H9 (cell line): ENCODE measurements at regions not wholly inside any gene's neighbourhood (a gene's known extent, or its start where the extent isn't known, plus 50 kb on each side); places are given as distances from the start of the nearest gene placed in this dataset.

Source experiments
- DNase-seq: peaks from one replicate; pipeline ENCODE4 v3.0.0-alpha.2; 2017
- H2AFZ ChIP-seq: one replicate; pipeline ENCODE4 v1.6.1; 2013; ENCODE audit warnings: mild to moderate bottlenecking, low read length, control low read depth, moderate library complexity
- H2AK5ac ChIP-seq: 2 replicates; pipeline ENCODE4 v1.6.1; 2013; ENCODE audit warnings: low read length, control low read depth, mixed read lengths; ENCODE audit not compliant: insufficient read length
- H2BK120ac ChIP-seq: one replicate; pipeline ENCODE4 v1.6.1; 2013; ENCODE audit warnings: low read depth, mild to moderate bottlenecking, low read length, control low read depth, inconsistent platforms; ENCODE audit not compliant: poor library complexity, severe bottlenecking
- H2BK12ac ChIP-seq: 2 replicates; pipeline ENCODE4 v1.6.1; 2013; ENCODE audit warnings: low read length, control low read depth, mixed read lengths, low read depth; ENCODE audit not compliant: insufficient read length
- H2BK15ac ChIP-seq: 2 replicates; pipeline ENCODE4 v1.6.1; 2013; ENCODE audit warnings: low read depth, low read length, control low read depth
- H2BK20ac ChIP-seq: one replicate; pipeline ENCODE4 v1.6.1; 2013; ENCODE audit warnings: low read depth, mild to moderate bottlenecking, low read length, control low read depth, inconsistent platforms; ENCODE audit not compliant: poor library complexity, severe bottlenecking
- H2BK5ac ChIP-seq: 2 replicates; pipeline ENCODE4 v1.6.1; 2013; ENCODE audit warnings: low read length, control low read depth, mixed read lengths; ENCODE audit not compliant: insufficient read length
- H3K14ac ChIP-seq: 2 replicates; pipeline ENCODE4 v1.6.1; 2013; ENCODE audit warnings: low read length, control low read depth; ENCODE audit not compliant: insufficient read depth
- H3K18ac ChIP-seq: 2 replicates; pipeline ENCODE4 v1.6.1; 2013; ENCODE audit warnings: low read depth, mild to moderate bottlenecking, mixed read lengths, low read length, control low read depth; ENCODE audit not compliant: insufficient read length
- H3K23ac ChIP-seq: 2 replicates; pipeline ENCODE4 v1.6.1; 2013; ENCODE audit warnings: low read length, control low read depth, mixed read lengths, low read depth; ENCODE audit not compliant: insufficient read length
- H3K23me2 ChIP-seq: 2 replicates; pipeline ENCODE4 v1.6.1; 2013; ENCODE audit warnings: low read depth, mild to moderate bottlenecking, mixed read lengths, low read length, control low read depth; ENCODE audit not compliant: insufficient read length, poor library complexity, severe bottlenecking
- H3K27ac ChIP-seq: 2 replicates; pipeline ENCODE4 v1.5.1; 2013; ENCODE audit warnings: low read length, control low read depth, mixed read lengths, low read depth; ENCODE audit not compliant: insufficient read length
- H3K27me3 ChIP-seq: 2 replicates; pipeline ENCODE4 v1.6.1; 2013; ENCODE audit warnings: low read length, control low read depth, inconsistent platforms; ENCODE audit not compliant: insufficient read depth
- H3K4ac ChIP-seq: 2 replicates; pipeline ENCODE4 v1.6.1; 2013; ENCODE audit warnings: low read depth, mild to moderate bottlenecking, control low read depth, inconsistent platforms, low read length, moderate library complexity
- H3K4me1 ChIP-seq: 2 replicates; pipeline ENCODE4 v1.6.1; 2013; ENCODE audit warnings: low read length, control low read depth, inconsistent platforms; ENCODE audit not compliant: insufficient read depth
- H3K4me2 ChIP-seq: 2 replicates; pipeline ENCODE4 v1.6.1; 2013; ENCODE audit warnings: low read length, control low read depth, mixed read lengths; ENCODE audit not compliant: insufficient read length, insufficient read depth
- H3K56ac ChIP-seq: 2 replicates; pipeline ENCODE4 v1.6.1; 2013; ENCODE audit warnings: low read depth, mild to moderate bottlenecking, mixed read lengths, low read length, control low read depth; ENCODE audit not compliant: insufficient read length
- H3K79me1 ChIP-seq: 2 replicates; pipeline ENCODE4 v1.6.1; 2013; ENCODE audit warnings: low read depth, mild to moderate bottlenecking, moderate library complexity, low read length, control low read depth, inconsistent platforms; ENCODE audit not compliant: insufficient read depth, poor library complexity, severe bottlenecking
- H3K79me2 ChIP-seq: 2 replicates; pipeline ENCODE4 v1.6.1; 2013; ENCODE audit warnings: low read length, control low read depth, inconsistent platforms; ENCODE audit not compliant: insufficient read depth
- H3K9ac ChIP-seq: 2 replicates; pipeline ENCODE4 v1.6.1; 2013; ENCODE audit warnings: low read length, control low read depth, mixed read lengths; ENCODE audit not compliant: insufficient read length; ENCODE audit errors: extremely low read depth
- H3K9me3 ChIP-seq: one replicate; pipeline ENCODE4 v1.6.1; 2013; ENCODE audit warnings: low read depth, low read length, inconsistent platforms; ENCODE audit not compliant: control insufficient read depth
- H3T11ph ChIP-seq: one replicate; pipeline ENCODE4 v1.6.1; 2013; ENCODE audit warnings: mild to moderate bottlenecking, low read length, control low read depth, inconsistent platforms
- H4K20me1 ChIP-seq: one replicate; pipeline ENCODE4 v1.6.1; 2013; ENCODE audit not compliant: control insufficient read depth, insufficient read length, insufficient read depth
- H4K5ac ChIP-seq: 2 replicates; pipeline ENCODE4 v1.6.1; 2013; ENCODE audit warnings: low read depth, mild to moderate bottlenecking, mixed read lengths, low read length, control low read depth; ENCODE audit not compliant: insufficient read length
- H4K8ac ChIP-seq: replicated peaks from 2 replicates; pipeline ENCODE4 v1.6.1; 2013; ENCODE audit warnings: low read length, control low read depth, mixed read lengths, low read depth; ENCODE audit not compliant: insufficient read length
- H4K91ac ChIP-seq: 2 replicates; pipeline ENCODE4 v1.6.1; 2013; ENCODE audit warnings: low read depth, mild to moderate bottlenecking, moderate library complexity, mixed read lengths, low read length, control low read depth; ENCODE audit not compliant: insufficient read length
- H3K27ac Mint-ChIP-seq, 3 experiments: 2 replicates in 2 of 3; 3 replicates in 1 of 3; pipeline ENCODE4 v1.8.0; 2020 to 2021; ENCODE audit warnings: mixed read lengths in 3 of 3, mild to moderate bottlenecking in 1 of 3, moderate library complexity in 1 of 3
- H3K27me3 Mint-ChIP-seq: 2 replicates; pipeline ENCODE4 v1.8.0; 2021; ENCODE audit warnings: low read depth, mild to moderate bottlenecking, moderate library complexity, mixed read lengths
- H3K36me3 Mint-ChIP-seq, 3 experiments: 2 replicates in 2 of 3; 3 replicates in 1 of 3; pipeline ENCODE4 v1.8.0; 2020 to 2021; ENCODE audit warnings: low read depth in 3 of 3, mixed read lengths in 3 of 3; ENCODE audit not compliant: insufficient read depth in 1 of 3
- H3K4me1 Mint-ChIP-seq, 2 experiments: 2 replicates each; pipeline ENCODE4 v1.8.0; 2020; ENCODE audit warnings: mixed read lengths in 2 of 2
- H3K4me3 Mint-ChIP-seq, 2 experiments: 2 replicates in 1 of 2; 3 replicates in 1 of 2; pipeline ENCODE4 v1.8.0; 2020 to 2021; ENCODE audit warnings: mild to moderate bottlenecking in 2 of 2, mixed read lengths in 2 of 2, moderate library complexity in 1 of 2
- H3K9me3 Mint-ChIP-seq, 2 experiments: 2 replicates in 1 of 2; 3 replicates in 1 of 2; pipeline ENCODE4 v1.8.0; 2020; ENCODE audit warnings: mild to moderate bottlenecking in 2 of 2, mixed read lengths in 2 of 2, moderate library complexity in 1 of 2
- CTCF ChIP-seq: fragments of 200-600 bp; sonication (generic); conservative IDR thresholded peaks from 3 replicates; pipeline ENCODE4 v1.8.0; 2021; ENCODE audit warnings: antibody characterized with exemption, mild to moderate bottlenecking
- WGBS: extraction: QIAGEN DNeasy Blood & Tissue Kit; methylation state at CpG from one replicate; pipeline ENCODE4 v1.1.7; 2013; ENCODE audit warnings: missing lambda C conversion rate, low lambda C conversion rate, mixed read lengths; ENCODE audit not compliant: insufficient read length; ENCODE audit errors: extremely low coverage; 5-methylcytosine and 5-hydroxymethylcytosine counted together

- H3K18ac ChIP-seq = no peak overlapping the region
- no peak overlapping the region for H4K91ac ChIP-seq
- no peaks in the 10 kb centered on the region for H3K23me2 ChIP-seq
- H3K56ac ChIP-seq = no peak overlapping the region
- H3K27ac ChIP-seq = no peak overlapping the region
- no peaks in the 10 kb centered on the region for H4K20me1 ChIP-seq
- H3K14ac ChIP-seq = no peak overlapping the region
- no peak overlapping the region for H3K9ac ChIP-seq
- no peak overlapping the region for H3T11ph ChIP-seq
- no peak overlapping the region for H2AK5ac ChIP-seq
- H3K23ac ChIP-seq = no peak overlapping the region
- no peaks in the 10 kb centered on the region for H3K79me1 ChIP-seq
- H2BK12ac ChIP-seq = no peak overlapping the region
- no peak for DNase-seq
- no peaks in the 10 kb centered on the region for H3K4me1 ChIP-seq
- no peak for TF ChIP-seq CTCF
- no peak overlapping the region for H4K5ac ChIP-seq
- H3K36me3 Mint-ChIP-seq = no peaks in the 10 kb centered on the region
- no peaks in the 10 kb centered on the region for H3K9me3 Mint-ChIP-seq
- H4K8ac ChIP-seq = no peak overlapping the region
- H3K79me2 ChIP-seq = no peaks in the 10 kb centered on the region
- no peaks in the 10 kb centered on the region for H3K4me1 Mint-ChIP-seq
- H2BK20ac ChIP-seq = no peak overlapping the region
- H2BK5ac ChIP-seq = no peak overlapping the region
- no peak overlapping the region for H2AFZ ChIP-seq
- H3K4me3 Mint-ChIP-seq = no peak overlapping the region
- no peak overlapping the region for H2BK15ac ChIP-seq
- no peak overlapping the region for H3K4ac ChIP-seq
- no peak overlapping the region for H3K4me2 ChIP-seq
- H3K9me3 ChIP-seq = no peaks in the 10 kb centered on the region
- H3K27me3 ChIP-seq = no peaks in the 10 kb centered on the region
- no CpG with 5 or more reads among the region's 5 CpGs for WGBS
- H3K27me3 Mint-ChIP-seq = no peaks in the 10 kb centered on the region
- no peak overlapping the region for H2BK120ac ChIP-seq
- H3K27ac Mint-ChIP-seq = no peak overlapping the region
Observed at GRCh38 chr5:120098902-120099535, 365.1 kb upstream of the PRR16 start.
